ENCODE measurements at regions not wholly inside any gene's neighbourhood (a gene's known extent, or its start where the extent isn't known, plus 50 kb on each side); places are given as distances from the start of the nearest gene placed in this dataset.

- Histone ChIP-seq H3K4me3 (ENCODE audit: low read depth, low read length) (no peak overlapping the region), H3K36me3 (ENCODE audit: control insufficient read depth, insufficient read depth, low read length) (no peaks in the 10 kb centered on the region), H3K27me3 (ENCODE audit: control insufficient read depth, insufficient read depth, low read length) (no peaks in the 10 kb centered on the region)
- no peak for DNase-seq (ENCODE audit: low read depth)
- ChIA-PET POLR2A (no interaction called here), CTCF (no interaction called here)
- TF ChIP-seq, protein P1, sequence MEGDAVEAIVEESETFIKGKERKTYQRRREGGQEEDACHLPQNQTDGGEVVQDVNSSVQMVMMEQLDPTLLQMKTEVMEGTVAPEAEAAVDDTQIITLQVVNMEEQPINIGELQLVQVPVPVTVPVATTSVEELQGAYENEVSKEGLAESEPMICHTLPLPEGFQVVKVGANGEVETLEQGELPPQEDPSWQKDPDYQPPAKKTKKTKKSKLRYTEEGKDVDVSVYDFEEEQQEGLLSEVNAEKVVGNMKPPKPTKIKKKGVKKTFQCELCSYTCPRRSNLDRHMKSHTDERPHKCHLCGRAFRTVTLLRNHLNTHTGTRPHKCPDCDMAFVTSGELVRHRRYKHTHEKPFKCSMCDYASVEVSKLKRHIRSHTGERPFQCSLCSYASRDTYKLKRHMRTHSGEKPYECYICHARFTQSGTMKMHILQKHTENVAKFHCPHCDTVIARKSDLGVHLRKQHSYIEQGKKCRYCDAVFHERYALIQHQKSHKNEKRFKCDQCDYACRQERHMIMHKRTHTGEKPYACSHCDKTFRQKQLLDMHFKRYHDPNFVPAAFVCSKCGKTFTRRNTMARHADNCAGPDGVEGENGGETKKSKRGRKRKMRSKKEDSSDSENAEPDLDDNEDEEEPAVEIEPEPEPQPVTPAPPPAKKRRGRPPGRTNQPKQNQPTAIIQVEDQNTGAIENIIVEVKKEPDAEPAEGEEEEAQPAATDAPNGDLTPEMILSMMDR (IDR thresholded peaks at IDR 0.05; ENCODE audit: insufficient read depth, low read depth, low read length), result no peak
Measured at GRCh38 chr6:22056398-22056797, 240.4 kb downstream of the PRL start.

- no peaks in the 10 kb centered on the region for H3K27me3 ChIP-seq (ENCODE audit: control insufficient read depth, insufficient read depth, low read length)
- CTCF ChIA-PET, result no interaction called here
- TF ChIP-seq, protein P1 (IDR thresholded peaks at IDR 0.05; ENCODE audit: insufficient read depth, low read depth, low read length), result no peak
- no peak for DNase-seq (ENCODE audit: low read depth)
- no peak overlapping the region for H3K4me3 ChIP-seq (ENCODE audit: low read depth, low read length)
- no peaks in the 10 kb centered on the region for H3K36me3 ChIP-seq (ENCODE audit: control insufficient read depth, insufficient read depth, low read length)
- POLR2A ChIA-PET, result interaction anchor here (0.7 kb wide), 1 partner anchor 152 kb away, joined by 4 read pairs; no protein-coding TSS in a partner anchor
Measured at GRCh38 chr6:22057962-22058361, 238.9 kb downstream of the PRL start.

DNA sequence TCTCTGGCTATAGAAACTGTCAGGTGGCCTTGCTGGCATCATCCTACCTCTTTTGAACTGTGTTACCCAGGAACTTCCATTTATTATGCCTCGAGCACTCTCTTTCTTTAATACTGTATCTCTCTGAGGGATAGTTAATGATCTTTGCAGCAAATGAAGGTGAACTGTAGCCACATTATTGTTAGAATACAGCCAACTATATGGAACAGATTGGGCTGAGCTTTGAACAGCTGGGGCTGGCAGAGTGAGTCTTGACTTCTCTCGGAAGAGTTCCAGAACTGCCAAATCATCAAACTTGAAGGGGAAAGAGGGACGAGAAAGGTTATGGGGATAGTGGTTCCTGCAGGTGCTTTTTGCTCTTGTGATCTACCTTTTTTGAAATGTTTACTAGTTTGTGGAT lies 237.7 kb downstream of the PRL start:
- TF ChIP-seq, protein P1 (IDR thresholded peaks at IDR 0.05; ENCODE audit: insufficient read depth, low read depth, low read length), result no peak

GRCh38 chr6:22059946-22060345 lies 236.9 kb downstream of the PRL start:
- no peak for DNase-seq (ENCODE audit: low read depth)

More for the DNA sequence above, 237.7 kb downstream of the PRL start:
- Histone ChIP-seq H3K4me3 (ENCODE audit: low read depth, low read length) (no peak overlapping the region), H3K27me3 (ENCODE audit: control insufficient read depth, insufficient read depth, low read length) (no peaks in the 10 kb centered on the region), H3K36me3 (ENCODE audit: control insufficient read depth, insufficient read depth, low read length) (no peaks in the 10 kb centered on the region)
- ChIA-PET POLR2A (no interaction called here), CTCF (no interaction called here)
- no peak for DNase-seq (ENCODE audit: low read depth)

DNA sequence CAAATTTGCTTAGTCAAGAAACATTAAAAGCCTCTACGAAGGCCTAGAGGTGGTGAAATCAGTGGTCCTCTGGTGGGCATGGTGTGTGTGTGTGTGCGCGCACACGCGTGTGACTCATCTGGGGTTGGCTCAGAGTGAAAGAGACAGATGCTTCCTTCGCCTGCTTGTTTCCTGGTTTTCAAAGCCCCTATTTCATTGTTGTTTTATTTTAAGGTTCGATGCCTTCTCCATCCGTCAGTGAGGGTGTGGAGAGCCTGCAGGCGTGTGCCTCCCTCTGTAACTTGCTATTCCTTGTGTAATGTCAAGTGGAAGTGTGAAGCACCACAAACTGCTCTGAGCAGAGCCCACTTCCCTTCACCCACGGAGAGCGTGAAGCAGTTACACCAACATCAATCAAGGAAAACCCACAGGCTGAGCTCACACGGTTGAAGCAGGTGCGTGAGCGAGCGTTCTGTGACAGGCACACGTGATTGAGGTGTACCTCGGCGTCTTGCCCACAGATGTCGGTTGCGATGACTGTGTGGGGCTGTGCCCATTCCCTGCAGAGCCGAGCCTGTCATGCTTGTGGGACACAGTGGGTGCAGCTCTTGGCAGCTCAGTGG lies 233.9 kb downstream of the PRL start:
- ChIA-PET POLR2A (no interaction called here), CTCF (no interaction called here)
- no peak for DNase-seq (ENCODE audit: low read depth)
- TF ChIP-seq, protein P1 (IDR thresholded peaks at IDR 0.05; ENCODE audit: insufficient read depth, low read depth, low read length), result no peak
- H3K4me3 ChIP-seq (ENCODE audit: low read depth, low read length), result no peak overlapping the region
- no peaks in the 10 kb centered on the region for H3K36me3 ChIP-seq (ENCODE audit: control insufficient read depth, insufficient read depth, low read length)
- no peaks in the 10 kb centered on the region for H3K27me3 ChIP-seq (ENCODE audit: control insufficient read depth, insufficient read depth, low read length)

More at GRCh38 chr6:22059946-22060345, 236.9 kb downstream of the PRL start:
- Histone ChIP-seq H3K36me3 (ENCODE audit: control insufficient read depth, insufficient read depth, low read length) (no peaks in the 10 kb centered on the region), H3K27me3 (ENCODE audit: control insufficient read depth, insufficient read depth, low read length) (no peaks in the 10 kb centered on the region), H3K4me3 (ENCODE audit: low read depth, low read length) (no peak overlapping the region)
- POLR2A ChIA-PET, result no interaction called here
- TF ChIP-seq, protein P1 (IDR thresholded peaks at IDR 0.05; ENCODE audit: insufficient read depth, low read depth, low read length), result no peak
- CTCF ChIA-PET, result no interaction called here
